ENCODE measurements at regions not wholly inside any gene's neighbourhood (a gene's known extent, or its start where the extent isn't known, plus 50 kb on each side); places are given as distances from the start of the nearest gene placed in this dataset.

GRCh38 chr1:87956750-87957149, 628.1 kb downstream of the LMO4 start:
- TF ChIP-seq CTCF (IDR thresholded peaks at IDR 0.05; ENCODE audit: insufficient read depth, low read length) (no peak), REST (IDR thresholded peaks at IDR 0.05; ENCODE audit: insufficient replicate concordance, low read depth) (no peak), POLR2AphosphoS5 (IDR thresholded peaks at IDR 0.05; ENCODE audit: low read depth) (no peak), GABPA (IDR thresholded peaks at IDR 0.05; ENCODE audit: low read depth) (no peak), SPI1 (IDR thresholded peaks at IDR 0.05; ENCODE audit: borderline replicate concordance, low read depth) (no peak)

All from HL-60 (cell line).